IMR-90 (cell line): ENCODE measurements at regions not wholly inside any gene's neighbourhood (a gene's known extent, or its start where the extent isn't known, plus 50 kb on each side); places are given as distances from the start of the nearest gene placed in this dataset.
A peak's percentile ranks its signal among the peaks of the same experiment; 100 is the strongest.

Source experiments
- ATAC-seq: fragments of 200-7000 bp; cut with Tn5 transposase; 2 replicates; pipeline ENCODE4 v1.9.1; 2020; ENCODE audit warnings: low read depth, mild to moderate bottlenecking, moderate library complexity
- BruUV-seq: library from RNA; stranded (reverse); fragments of 400-500 nt; replicated peaks from 2 replicates; lab custom pipeline; 2021; lab: Mats Ljungman, UMichigan
- CTCF ChIA-PET: fragments of 300-600 bp; formaldehyde crosslinking; extraction: SDS; loops from one replicate; lab custom pipeline; 2021; ENCODE audit warnings: antibody characterized with exemption; lab: Yijun Ruan, JAX
- POLR2A ChIA-PET: fragments of 300-600 bp; sonication (Branson Sonifier 250); formaldehyde crosslinking; loops from one replicate; lab custom pipeline; 2022; ENCODE audit warnings: antibody characterized with exemption; ENCODE audit not compliant: unreplicated experiment; lab: Charles Lee
- DNase-seq: peaks from one replicate; pipeline ENCODE4 v3.0.0; 2013
- H2AFZ ChIP-seq: replicated peaks from 2 replicates; pipeline ENCODE3; 2013; ENCODE audit warnings: low read length, mild to moderate bottlenecking; ENCODE audit not compliant: poor library complexity
- H2AK5ac ChIP-seq: 2 replicates; pipeline ENCODE4 v1.6.1; 2013; ENCODE audit warnings: low read depth, low read length, inconsistent platforms
- H2AK9ac ChIP-seq: replicated peaks from 2 replicates; pipeline ENCODE3; 2013; ENCODE audit warnings: mild to moderate bottlenecking, low read depth, low read length, moderate library complexity; ENCODE audit not compliant: poor library complexity
- H2BK120ac ChIP-seq: 2 replicates; pipeline ENCODE4 v1.6.1; 2013; ENCODE audit warnings: low read depth, low read length, inconsistent platforms
- H2BK15ac ChIP-seq: 3 replicates; pipeline ENCODE4 v1.6.1; 2013; ENCODE audit warnings: low read depth, low read length, inconsistent platforms
- H2BK20ac ChIP-seq: 2 replicates; pipeline ENCODE4 v1.6.1; 2013; ENCODE audit warnings: low read depth, mild to moderate bottlenecking, inconsistent platforms, low read length, moderate library complexity
- H2BK5ac ChIP-seq: 2 replicates; pipeline ENCODE4 v1.6.1; 2013; ENCODE audit warnings: mild to moderate bottlenecking, low read depth, low read length, inconsistent platforms; ENCODE audit not compliant: poor library complexity, severe bottlenecking
- H3K14ac ChIP-seq: replicated peaks from 2 replicates; pipeline ENCODE4 v1.6.1; 2013; ENCODE audit warnings: low read depth, low read length, inconsistent platforms
- H3K18ac ChIP-seq: 2 replicates; pipeline ENCODE4 v1.6.1; 2013; ENCODE audit warnings: low read depth, low read length, control low read depth
- H3K23ac ChIP-seq: 2 replicates; pipeline ENCODE4 v1.6.1; 2013; ENCODE audit warnings: low read depth, low read length, inconsistent platforms
- H3K27ac ChIP-seq: 2 replicates; pipeline ENCODE4 v1.5.1; 2013; ENCODE audit warnings: mild to moderate bottlenecking, control low read depth, low read length; ENCODE audit not compliant: insufficient read depth
- H3K27me3 ChIP-seq: 2 replicates; pipeline ENCODE4 v1.6.1; 2013; ENCODE audit warnings: low read length; ENCODE audit not compliant: control insufficient read depth, insufficient read depth
- H3K36me3 ChIP-seq: 2 replicates; pipeline ENCODE4 v1.6.1; 2013; ENCODE audit warnings: low read length, mixed read lengths; ENCODE audit not compliant: control insufficient read depth, insufficient read depth
- H3K4ac ChIP-seq: 2 replicates; pipeline ENCODE4 v1.6.1; 2013; ENCODE audit warnings: low read depth, low read length, inconsistent platforms
- H3K4me1 ChIP-seq: 2 replicates; pipeline ENCODE4 v1.6.1; 2013; ENCODE audit warnings: low read length, mixed read lengths; ENCODE audit not compliant: control insufficient read depth, insufficient read depth
- H3K4me2 ChIP-seq: 2 replicates; pipeline ENCODE4 v1.6.1; 2013; ENCODE audit warnings: low read depth, mild to moderate bottlenecking, control low read depth, low read length, moderate library complexity
- H3K4me3 ChIP-seq: 2 replicates; pipeline ENCODE4 v1.5.1; 2013; ENCODE audit warnings: low read depth, mild to moderate bottlenecking, control low read depth, low read length, moderate library complexity; ENCODE audit not compliant: insufficient read depth
- H3K56ac ChIP-seq: 2 replicates; pipeline ENCODE4 v1.6.1; 2013; ENCODE audit warnings: low read length, inconsistent platforms; ENCODE audit not compliant: insufficient read depth; ENCODE audit errors: extremely low read depth
- H3K79me1 ChIP-seq, 2 experiments: 2 replicates each; pipeline ENCODE4 v1.6.1; 2013; ENCODE audit warnings: low read length in 2 of 2, inconsistent platforms in 1 of 2, low read depth in 1 of 2
- H3K9ac ChIP-seq: 2 replicates; pipeline ENCODE4 v1.6.1; 2013; ENCODE audit warnings: low read depth, low read length, control low read depth
- H3K9me1 ChIP-seq: 2 replicates; pipeline ENCODE4 v1.6.1; 2013; ENCODE audit warnings: low read length, inconsistent platforms; ENCODE audit not compliant: insufficient read depth
- H3K9me3 ChIP-seq: 2 replicates; pipeline ENCODE4 v1.6.1; 2013; ENCODE audit warnings: low read length; ENCODE audit not compliant: control insufficient read depth, insufficient read depth
- H4K20me1 ChIP-seq: 2 replicates; pipeline ENCODE4 v1.6.1; 2013; ENCODE audit warnings: low read length, inconsistent platforms; ENCODE audit not compliant: insufficient read depth
- H4K5ac ChIP-seq: 2 replicates; pipeline ENCODE4 v1.6.1; 2013; ENCODE audit warnings: mild to moderate bottlenecking, low read depth, low read length, control low read depth
- H4K8ac ChIP-seq, 2 experiments: 2 replicates each; pipeline ENCODE4 v1.6.1; 2013; ENCODE audit warnings: low read depth in 2 of 2, low read length in 2 of 2, control low read depth in 1 of 2, inconsistent platforms in 1 of 2
- H4K91ac ChIP-seq: 2 replicates; pipeline ENCODE4 v1.6.1; 2013; ENCODE audit warnings: low read depth, low read length, inconsistent platforms; ENCODE audit not compliant: insufficient read depth
- BHLHE40 ChIP-seq: fragments of 150-350 bp; IDR thresholded peaks from 2 replicates; pipeline ENCODE4 v1.6.1; 2016; ENCODE audit warnings: mild to moderate bottlenecking, low read depth, low read length
- CEBPB ChIP-seq: IDR thresholded peaks from 2 replicates; pipeline ENCODE4 v1.6.1; 2012; ENCODE audit warnings: low read depth, low read length, improper control_type of control experiment
- CHD1 ChIP-seq: IDR thresholded peaks from 2 replicates; pipeline ENCODE4 v1.6.1; 2012; ENCODE audit warnings: low read depth, low read length, improper control_type of control experiment
- MAFK ChIP-seq: IDR thresholded peaks from 2 replicates; pipeline ENCODE4 v1.6.1; 2012; ENCODE audit warnings: low read depth, low read length, improper control_type of control experiment
- MAZ ChIP-seq: IDR thresholded peaks from 2 replicates; pipeline ENCODE4 v1.6.1; 2012; ENCODE audit warnings: low read depth, mild to moderate bottlenecking, low read length, improper control_type of control experiment, moderate library complexity, borderline replicate concordance
- MXI1 ChIP-seq: IDR thresholded peaks from 2 replicates; pipeline ENCODE4 v1.6.1; 2012; ENCODE audit warnings: low read depth, mild to moderate bottlenecking, low read length, moderate library complexity, borderline replicate concordance
- NFE2L2 ChIP-seq: fragments of 150-350 bp; IDR thresholded peaks from 2 replicates; pipeline ENCODE4 v1.6.1; 2016; ENCODE audit warnings: low read depth, mild to moderate bottlenecking, low read length
- POLR2A ChIP-seq: IDR thresholded peaks from 2 replicates; pipeline ENCODE4 v1.6.1; 2012; ENCODE audit warnings: mild to moderate bottlenecking, low read depth, low read length
- RAD21 ChIP-seq: IDR thresholded peaks from 2 replicates; pipeline ENCODE4 v1.6.1; 2012; ENCODE audit warnings: low read length, improper control_type of control experiment
- RCOR1 ChIP-seq: IDR thresholded peaks from 2 replicates; pipeline ENCODE4 v1.6.1; 2012; ENCODE audit warnings: mild to moderate bottlenecking, low read length, improper control_type of control experiment; ENCODE audit not compliant: insufficient replicate concordance
- RFX5 ChIP-seq: IDR thresholded peaks from 2 replicates; pipeline ENCODE4 v1.8.0; 2012; ENCODE audit warnings: low read depth, mild to moderate bottlenecking, low read length, moderate library complexity
- SMC3 ChIP-seq: fragments of 150-350 bp; IDR thresholded peaks from 2 replicates; pipeline ENCODE4 v1.6.1; 2016; ENCODE audit warnings: low read depth, mild to moderate bottlenecking, antibody characterized with exemption, low read length, moderate library complexity
- WGBS, 2 experiments: methylation state at CpG; one replicate each; pipeline versions ENCODE4 v1.1.5 to v1.1.7; 2013; ENCODE audit warnings: missing lambda C conversion rate in 2 of 2; ENCODE audit not compliant: insufficient read length in 1 of 2; ENCODE audit errors: extremely low coverage in 2 of 2; 5-methylcytosine and 5-hydroxymethylcytosine counted together
- dilution Hi-C: fragments of 300-500 bp; cut with HindIII; formaldehyde crosslinking; loops from one replicate; pipeline ENCODE4 v1.14.3; 2018; ENCODE audit warnings: low sequenced_read_pairs; ENCODE audit not compliant: unreplicated experiment
- in situ Hi-C: fragments of 300-500 bp; cut with MboI; formaldehyde crosslinking; loops from 3 replicates; pipeline ENCODE4 v1.14.3; 2019; ENCODE audit warnings: low sequenced_read_pairs, inconsistent platforms, mixed read lengths
- intact Hi-C: fragments of 100-400 bp; cut with micrococcal nuclease; formaldehyde crosslinking; loops from 2 replicates; pipeline ENCODE4 v1.10.0; 2022
- TF ChIP-seq, protein P1 (sequence below): fragments of 150-350 bp; IDR thresholded peaks from 2 replicates; pipeline ENCODE4 v1.6.1; 2017; ENCODE audit warnings: mild to moderate bottlenecking, antibody characterized with exemption, low read length, low read depth
- TF ChIP-seq, protein P2 (sequence below): fragments of 150-350 bp; IDR thresholded peaks from 2 replicates; pipeline ENCODE4 v1.6.1; 2016; ENCODE audit warnings: low read depth, mild to moderate bottlenecking, low read length, moderate library complexity, borderline replicate concordance
- TF ChIP-seq, protein P3 (sequence below): conservative IDR thresholded peaks from 2 replicates; pipeline ENCODE4 v1.5.1; 2012; ENCODE audit warnings: mild to moderate bottlenecking, low read depth, low read length, improper control_type of control experiment

DNA sequence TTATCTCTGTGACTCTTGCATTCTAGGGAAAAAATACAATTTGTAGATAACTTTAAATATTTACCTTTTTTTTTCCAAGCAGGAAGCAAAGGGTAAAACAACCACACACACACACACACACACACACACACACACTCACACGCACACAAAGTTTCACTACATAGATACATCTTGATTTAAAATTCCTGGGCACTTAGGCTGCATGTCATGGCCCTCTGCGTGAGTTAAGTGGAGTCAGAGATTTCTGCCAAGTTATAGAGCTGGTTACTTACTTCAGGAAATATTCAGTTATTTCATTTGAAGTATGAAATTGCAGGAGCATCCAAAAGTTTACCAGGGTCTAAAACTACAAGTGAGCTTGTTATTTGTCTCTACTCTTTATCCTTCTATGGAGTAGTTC is 612.0 kb downstream of the IRS1 start:
- no peaks in the 10 kb centered on the region for H3K9me3 ChIP-seq
- H4K91ac ChIP-seq = peak overlapping the region; percentile 97
- ATAC-seq (peak; percentile 61), DNase-seq (peak; percentile 95)
- ChIA-PET POLR2A (interaction anchor here (0.6 to 1.0 kb wide), 3 partner anchors 72 to 568 kb away, joined by 3 to 9 read pairs (median 3); no protein-coding TSS in a partner anchor), CTCF (interaction anchor here (0.7 to 1.4 kb wide), 5 partner anchors 28 to 615 kb away, joined by 3 to 6 read pairs (median 3); no protein-coding TSS in a partner anchor)
- peak overlapping the region; percentile 47; the same call in 1 of the 2 replicates for H3K4me2 ChIP-seq
- H3K9me1 ChIP-seq = no peaks in the 10 kb centered on the region
- peak overlapping the region; percentile 99 for H2BK120ac ChIP-seq
- H2BK5ac ChIP-seq = peak overlapping the region; percentile 100
- in situ Hi-C loops (loop anchor here (5.0 to 25.0 kb wide), 4 partner anchors 300 to 800 kb away; partner anchors contain the start of gene IRS1), dilution Hi-C loops (no loop called here), intact Hi-C loops (loop anchor here (1.0 to 10.0 kb wide), 7 partner anchors 157 to 917 kb away; no protein-coding TSS in a partner anchor)
- peak overlapping the region; percentile 98 for H2BK20ac ChIP-seq
- peaks cover 6 to 31% of the 10 kb centered on the region in 2 experiments; a peak in 3 of 4 replicates for H3K79me1 ChIP-seq
- no peaks in the 10 kb centered on the region for H3K36me3 ChIP-seq
- H3K4me3 ChIP-seq = no peak overlapping the region
- peak overlapping the region; percentile 94; the same call in 1 of the 2 replicates for H3K14ac ChIP-seq
- peak overlapping the region; percentile 95; the same call in 1 of the 2 replicates for H3K4ac ChIP-seq
- H3K4me1 ChIP-seq = peaks cover 23% of the 10 kb centered on the region
- H2BK15ac ChIP-seq = peak overlapping the region; percentile 86; the same call in 2 of the 3 replicates
- peak overlapping the region; percentile 92 for H3K27ac ChIP-seq
- H4K20me1 ChIP-seq = no peaks in the 10 kb centered on the region
- H3K18ac ChIP-seq = peak overlapping the region; percentile 99
- H3K27me3 ChIP-seq = no peaks in the 10 kb centered on the region
- no peak overlapping the region for H2AK9ac ChIP-seq
- H3K9ac ChIP-seq = peak overlapping the region; percentile 74; the same call in 1 of the 2 replicates
- no peak overlapping the region for H2AFZ ChIP-seq
- peak overlapping the region; percentile 86 to 97 for H4K8ac ChIP-seq
- H4K5ac ChIP-seq = peak overlapping the region; percentile 93; the same call in 1 of the 2 replicates
- H3K56ac ChIP-seq = peak overlapping the region; percentile 98
- WGBS, 2 experiments = no CpG with 5 or more reads among the region's 2 CpGs
- no TSS peak for BruUV-seq
- peak overlapping the region; percentile 95 for H3K23ac ChIP-seq
- peak overlapping the region; percentile 83; the same call in 1 of the 2 replicates for H2AK5ac ChIP-seq
- TF ChIP-seq RCOR1 (no peak), MXI1 (no peak), MAZ (no peak), BHLHE40 (peak; percentile 49; the same call in 1 of the 2 replicates), POLR2A (no peak), MAFK (no peak), SMC3 (0 out of 2 replicates have a peak, but pooled peaks have one; percentile 8), CHD1 (no peak), NFE2L2 (no peak), CEBPB (no peak), RAD21 (no peak), RFX5 (no peak)
- TF ChIP-seq, protein P1, sequence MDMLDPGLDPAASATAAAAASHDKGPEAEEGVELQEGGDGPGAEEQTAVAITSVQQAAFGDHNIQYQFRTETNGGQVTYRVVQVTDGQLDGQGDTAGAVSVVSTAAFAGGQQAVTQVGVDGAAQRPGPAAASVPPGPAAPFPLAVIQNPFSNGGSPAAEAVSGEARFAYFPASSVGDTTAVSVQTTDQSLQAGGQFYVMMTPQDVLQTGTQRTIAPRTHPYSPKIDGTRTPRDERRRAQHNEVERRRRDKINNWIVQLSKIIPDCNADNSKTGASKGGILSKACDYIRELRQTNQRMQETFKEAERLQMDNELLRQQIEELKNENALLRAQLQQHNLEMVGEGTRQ = no peak
- TF ChIP-seq, protein P2, sequence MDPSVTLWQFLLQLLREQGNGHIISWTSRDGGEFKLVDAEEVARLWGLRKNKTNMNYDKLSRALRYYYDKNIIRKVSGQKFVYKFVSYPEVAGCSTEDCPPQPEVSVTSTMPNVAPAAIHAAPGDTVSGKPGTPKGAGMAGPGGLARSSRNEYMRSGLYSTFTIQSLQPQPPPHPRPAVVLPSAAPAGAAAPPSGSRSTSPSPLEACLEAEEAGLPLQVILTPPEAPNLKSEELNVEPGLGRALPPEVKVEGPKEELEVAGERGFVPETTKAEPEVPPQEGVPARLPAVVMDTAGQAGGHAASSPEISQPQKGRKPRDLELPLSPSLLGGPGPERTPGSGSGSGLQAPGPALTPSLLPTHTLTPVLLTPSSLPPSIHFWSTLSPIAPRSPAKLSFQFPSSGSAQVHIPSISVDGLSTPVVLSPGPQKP = no peak
- TF ChIP-seq, protein P3, sequence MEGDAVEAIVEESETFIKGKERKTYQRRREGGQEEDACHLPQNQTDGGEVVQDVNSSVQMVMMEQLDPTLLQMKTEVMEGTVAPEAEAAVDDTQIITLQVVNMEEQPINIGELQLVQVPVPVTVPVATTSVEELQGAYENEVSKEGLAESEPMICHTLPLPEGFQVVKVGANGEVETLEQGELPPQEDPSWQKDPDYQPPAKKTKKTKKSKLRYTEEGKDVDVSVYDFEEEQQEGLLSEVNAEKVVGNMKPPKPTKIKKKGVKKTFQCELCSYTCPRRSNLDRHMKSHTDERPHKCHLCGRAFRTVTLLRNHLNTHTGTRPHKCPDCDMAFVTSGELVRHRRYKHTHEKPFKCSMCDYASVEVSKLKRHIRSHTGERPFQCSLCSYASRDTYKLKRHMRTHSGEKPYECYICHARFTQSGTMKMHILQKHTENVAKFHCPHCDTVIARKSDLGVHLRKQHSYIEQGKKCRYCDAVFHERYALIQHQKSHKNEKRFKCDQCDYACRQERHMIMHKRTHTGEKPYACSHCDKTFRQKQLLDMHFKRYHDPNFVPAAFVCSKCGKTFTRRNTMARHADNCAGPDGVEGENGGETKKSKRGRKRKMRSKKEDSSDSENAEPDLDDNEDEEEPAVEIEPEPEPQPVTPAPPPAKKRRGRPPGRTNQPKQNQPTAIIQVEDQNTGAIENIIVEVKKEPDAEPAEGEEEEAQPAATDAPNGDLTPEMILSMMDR = no peak
